ENCODE measurements at regions not wholly inside any gene's neighbourhood (a gene's known extent, or its start where the extent isn't known, plus 50 kb on each side); places are given as distances from the start of the nearest gene placed in this dataset.

DNA sequence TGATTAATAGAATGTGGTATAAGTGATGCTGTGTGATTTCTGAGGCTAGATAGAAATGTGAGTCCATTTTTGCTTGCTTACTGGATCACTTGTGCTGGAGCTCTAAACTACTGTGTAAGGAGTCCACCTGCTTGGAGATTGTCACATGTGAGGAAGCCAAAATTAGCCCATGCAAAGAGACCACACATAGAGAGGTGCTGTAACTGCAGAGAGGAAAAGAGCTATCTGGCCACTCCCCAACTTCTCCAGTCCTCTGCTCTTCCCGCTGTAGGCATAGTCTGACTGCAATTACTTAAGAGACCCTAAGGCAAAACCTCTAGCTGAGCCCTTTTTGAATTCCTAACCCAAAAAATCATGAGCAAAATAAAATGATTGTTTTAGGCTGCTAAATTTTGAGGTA lies 120.6 kb upstream of the FBXO11 start:
- H3K27me3 ChIP-seq (ENCODE audit: control insufficient read depth in 3 of 3, insufficient read depth in 3 of 3, low read depth in 1 of 3, low read length in 3 of 3), result peaks cover 0 to 7% (median 0%) of the 10 kb centered on the region in 3 experiments
- H2BK120ac ChIP-seq (ENCODE audit: low read depth, low read length), result no peak overlapping the region
- no peak overlapping the region for H3K4ac ChIP-seq (ENCODE audit: low read length)
- H3K36me3 ChIP-seq (replicated peaks in 1 of 2; ENCODE audit: control insufficient read depth in 2 of 2, insufficient read depth in 2 of 2, low read length in 2 of 2), result no peaks in the 10 kb centered on the region
- WGBS, 2 donors (ENCODE audit: extremely low coverage in 2 of 2, insufficient read length in 2 of 2, insufficient replicate concordance in 1 of 2), result no CpG with 5 or more reads among the region's 1 CpG
- no peak overlapping the region for H2BK15ac ChIP-seq (ENCODE audit: low read length)
- no peak overlapping the region for H4K8ac ChIP-seq (ENCODE audit: low read depth, low read length)
- no peak overlapping the region for H2BK12ac ChIP-seq (ENCODE audit: low read length)
- no peak overlapping the region for H3K23ac ChIP-seq (ENCODE audit: low read depth, low read length, poor library complexity)
- no peak overlapping the region for H4K91ac ChIP-seq (ENCODE audit: low read depth, low read length, poor library complexity)
- H2BK5ac ChIP-seq (ENCODE audit: low read length), result no peak overlapping the region
- no peak overlapping the region for H3K4me2 ChIP-seq (ENCODE audit: insufficient read depth, low read length, poor library complexity, severe bottlenecking)
- H3K4me3 ChIP-seq (ENCODE audit: low read length in 2 of 2), result no peak overlapping the region
- H2AFZ ChIP-seq (ENCODE audit: low read length), result no peak overlapping the region
- H3K14ac ChIP-seq (ENCODE audit: low read length), result no peak overlapping the region
- no peaks in the 10 kb centered on the region for H3K9me3 ChIP-seq (replicated peaks in 1 of 2; ENCODE audit: control insufficient read depth in 2 of 2, insufficient read depth in 1 of 2, low read depth in 1 of 2, low read length in 2 of 2)
- H3K79me1 ChIP-seq (ENCODE audit: low read depth, low read length), result no peaks in the 10 kb centered on the region
- no peak overlapping the region for H3K27ac ChIP-seq (replicated peaks; ENCODE audit: low read length)
- no peak for DNase-seq (ENCODE audit: low spot score)
- H3K18ac ChIP-seq (ENCODE audit: low read length), result no peak overlapping the region
- H3K9ac ChIP-seq (ENCODE audit: low read depth, low read length, poor library complexity), result no peak overlapping the region
- H2AK5ac ChIP-seq (ENCODE audit: low read depth, low read length), result no peak overlapping the region
- no peaks in the 10 kb centered on the region for H3K4me1 ChIP-seq (ENCODE audit: control insufficient read depth in 2 of 2, insufficient read depth in 1 of 2, low read depth in 1 of 2, low read length in 2 of 2)

DNA sequence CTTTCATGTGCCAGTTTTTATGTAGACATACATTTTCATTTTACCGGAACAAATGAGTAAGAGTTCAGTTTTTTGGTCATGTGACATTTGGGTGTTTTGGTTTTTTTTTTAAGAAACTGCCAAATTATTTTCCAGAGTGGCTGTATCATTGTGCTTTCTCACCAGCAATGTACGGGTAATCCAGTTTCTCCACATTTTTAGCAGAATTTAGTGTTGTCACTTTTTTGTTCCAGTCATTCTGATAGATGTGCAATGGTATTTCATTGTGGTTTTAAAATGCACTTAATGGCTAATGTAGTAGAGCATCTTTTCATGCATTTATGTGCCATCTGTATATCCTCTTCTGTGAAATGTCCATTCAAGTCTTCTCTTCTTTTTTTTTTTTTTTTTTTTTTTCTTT lies 126.5 kb upstream of the FBXO11 start:
- Histone ChIP-seq H2BK12ac (ENCODE audit: low read length) (no peak overlapping the region), H3K79me1 (ENCODE audit: low read depth, low read length) (no peaks in the 10 kb centered on the region), H3K4ac (ENCODE audit: low read length) (no peak overlapping the region), H3K14ac (ENCODE audit: low read length) (no peak overlapping the region), H3K27ac (replicated peaks; ENCODE audit: low read length) (no peak overlapping the region), H3K9me3 (replicated peaks in 1 of 2; ENCODE audit: control insufficient read depth in 2 of 2, insufficient read depth in 1 of 2, low read depth in 1 of 2, low read length in 2 of 2) (peaks cover 0 to 3% of the 10 kb centered on the region in 2 donors), H2BK5ac (ENCODE audit: low read length) (no peak overlapping the region), H3K18ac (ENCODE audit: low read length) (no peak overlapping the region), H2BK15ac (ENCODE audit: low read length) (no peak overlapping the region), H4K91ac (ENCODE audit: low read depth, low read length, poor library complexity) (no peak overlapping the region), H3K9ac (ENCODE audit: low read depth, low read length, poor library complexity) (no peak overlapping the region), H3K36me3 (replicated peaks in 1 of 2; ENCODE audit: control insufficient read depth in 2 of 2, insufficient read depth in 2 of 2, low read length in 2 of 2) (no peaks in the 10 kb centered on the region), H3K23ac (ENCODE audit: low read depth, low read length, poor library complexity) (no peak overlapping the region), H3K4me3 (ENCODE audit: low read length in 2 of 2) (no peak overlapping the region), H2BK120ac (ENCODE audit: low read depth, low read length) (no peak overlapping the region), H4K8ac (ENCODE audit: low read depth, low read length) (no peak overlapping the region), H2AFZ (ENCODE audit: low read length) (no peak overlapping the region), H3K4me1 (ENCODE audit: control insufficient read depth in 2 of 2, insufficient read depth in 1 of 2, low read depth in 1 of 2, low read length in 2 of 2) (no peaks in the 10 kb centered on the region), H3K27me3 (ENCODE audit: control insufficient read depth in 3 of 3, insufficient read depth in 3 of 3, low read depth in 1 of 3, low read length in 3 of 3) (peaks cover 0 to 4% (median 0%) of the 10 kb centered on the region in 3 experiments), H3K4me2 (ENCODE audit: insufficient read depth, low read length, poor library complexity, severe bottlenecking) (no peak overlapping the region), H2AK5ac (ENCODE audit: low read depth, low read length) (no peak overlapping the region)
- no CpG with 5 or more reads among the region's 2 CpGs for WGBS, 2 donors (ENCODE audit: extremely low coverage in 2 of 2, insufficient read length in 2 of 2, insufficient replicate concordance in 1 of 2)
- DNase-seq (ENCODE audit: low spot score), result no peak

DNA sequence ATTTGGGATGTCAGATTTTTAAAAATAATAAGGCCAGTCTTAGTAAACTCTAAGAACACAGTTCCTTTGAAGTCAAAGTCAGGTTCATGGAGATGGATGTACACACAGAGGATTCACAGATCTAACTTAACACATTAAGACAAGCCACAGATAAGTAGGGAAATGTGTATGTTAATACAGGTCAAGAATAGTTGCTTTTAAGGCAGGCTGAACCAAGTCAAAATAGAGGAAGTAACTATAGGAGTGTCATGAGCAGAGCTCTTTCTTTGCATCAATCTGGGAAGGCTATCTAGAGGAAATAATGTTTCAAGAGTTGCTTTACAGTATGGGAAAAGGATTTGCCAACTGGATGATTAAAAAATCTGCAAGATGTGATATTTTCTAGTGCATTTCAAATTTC lies 128.0 kb upstream of the FBXO11 start:
- H3K27ac ChIP-seq (replicated peaks; ENCODE audit: low read length), result no peak overlapping the region
- H4K91ac ChIP-seq (ENCODE audit: low read depth, low read length, poor library complexity), result no peak overlapping the region
- H2AK5ac ChIP-seq (ENCODE audit: low read depth, low read length), result no peak overlapping the region
- H2BK120ac ChIP-seq (ENCODE audit: low read depth, low read length), result no peak overlapping the region
- H2BK15ac ChIP-seq (ENCODE audit: low read length), result no peak overlapping the region
- no peaks in the 10 kb centered on the region for H3K79me1 ChIP-seq (ENCODE audit: low read depth, low read length)
- no peak overlapping the region for H2AFZ ChIP-seq (ENCODE audit: low read length)
- H4K8ac ChIP-seq (ENCODE audit: low read depth, low read length), result no peak overlapping the region
- peaks cover 0 to under 1% (median 0%) of the 10 kb centered on the region in 3 experiments for H3K27me3 ChIP-seq (ENCODE audit: control insufficient read depth in 3 of 3, insufficient read depth in 3 of 3, low read depth in 1 of 3, low read length in 3 of 3)
- H3K36me3 ChIP-seq (replicated peaks in 1 of 2; ENCODE audit: control insufficient read depth in 2 of 2, insufficient read depth in 2 of 2, low read length in 2 of 2), result no peaks in the 10 kb centered on the region
- H3K9me3 ChIP-seq (replicated peaks in 1 of 2; ENCODE audit: control insufficient read depth in 2 of 2, insufficient read depth in 1 of 2, low read depth in 1 of 2, low read length in 2 of 2), result peaks cover 0 to 3% of the 10 kb centered on the region in 2 donors
- H3K23ac ChIP-seq (ENCODE audit: low read depth, low read length, poor library complexity), result no peak overlapping the region
- no peak overlapping the region for H3K14ac ChIP-seq (ENCODE audit: low read length)
- H3K4me1 ChIP-seq (ENCODE audit: control insufficient read depth in 2 of 2, insufficient read depth in 1 of 2, low read depth in 1 of 2, low read length in 2 of 2), result no peaks in the 10 kb centered on the region
- no peak overlapping the region for H3K4me3 ChIP-seq (ENCODE audit: low read length in 2 of 2)
- no peak overlapping the region for H3K9ac ChIP-seq (ENCODE audit: low read depth, low read length, poor library complexity)
- H2BK12ac ChIP-seq (ENCODE audit: low read length), result no peak overlapping the region
- no peak overlapping the region for H3K4me2 ChIP-seq (ENCODE audit: insufficient read depth, low read length, poor library complexity, severe bottlenecking)
- no peak overlapping the region for H3K4ac ChIP-seq (ENCODE audit: low read length)
- no peak overlapping the region for H3K18ac ChIP-seq (ENCODE audit: low read length)
- no peak overlapping the region for H2BK5ac ChIP-seq (ENCODE audit: low read length)
- DNase-seq (ENCODE audit: low spot score), result no peak

DNA sequence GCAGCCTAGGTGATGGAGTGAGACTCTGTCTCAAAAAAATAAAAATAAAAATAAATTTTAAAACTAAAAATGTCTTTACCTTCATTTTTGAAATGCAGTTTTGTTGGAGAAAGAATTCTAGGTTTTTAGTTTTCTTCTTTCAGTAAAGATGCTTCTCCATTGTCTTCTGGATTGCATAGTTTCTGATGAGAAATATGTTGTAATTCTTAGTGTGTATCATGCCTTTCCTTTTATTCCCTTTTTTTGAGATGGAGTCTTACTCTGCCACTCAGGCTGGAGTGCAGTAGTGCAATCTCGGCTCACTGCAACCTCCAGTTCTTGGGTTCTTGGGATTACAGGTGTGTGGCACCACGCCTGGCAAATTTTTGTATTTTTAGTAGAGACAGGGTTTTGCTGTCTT lies 130.0 kb upstream of the FBXO11 start:
- Histone ChIP-seq H3K23ac (ENCODE audit: low read depth, low read length, poor library complexity) (no peak overlapping the region), H3K9ac (ENCODE audit: low read depth, low read length, poor library complexity) (no peak overlapping the region), H3K4me3 (ENCODE audit: low read length in 2 of 2) (no peak overlapping the region), H3K4ac (ENCODE audit: low read length) (no peak overlapping the region), H4K8ac (ENCODE audit: low read depth, low read length) (no peak overlapping the region), H2AFZ (ENCODE audit: low read length) (no peak overlapping the region), H3K79me1 (ENCODE audit: low read depth, low read length) (no peaks in the 10 kb centered on the region), H3K4me1 (ENCODE audit: control insufficient read depth in 2 of 2, insufficient read depth in 1 of 2, low read depth in 1 of 2, low read length in 2 of 2) (no peaks in the 10 kb centered on the region), H4K91ac (ENCODE audit: low read depth, low read length, poor library complexity) (no peak overlapping the region), H3K27ac (replicated peaks; ENCODE audit: low read length) (no peak overlapping the region), H3K14ac (ENCODE audit: low read length) (no peak overlapping the region), H2BK15ac (ENCODE audit: low read length) (no peak overlapping the region), H3K9me3 (replicated peaks in 1 of 2; ENCODE audit: control insufficient read depth in 2 of 2, insufficient read depth in 1 of 2, low read depth in 1 of 2, low read length in 2 of 2) (peaks cover 0 to 3% of the 10 kb centered on the region in 2 donors), H3K18ac (ENCODE audit: low read length) (no peak overlapping the region), H3K4me2 (ENCODE audit: insufficient read depth, low read length, poor library complexity, severe bottlenecking) (no peak overlapping the region), H3K36me3 (replicated peaks in 1 of 2; ENCODE audit: control insufficient read depth in 2 of 2, insufficient read depth in 2 of 2, low read length in 2 of 2) (no peaks in the 10 kb centered on the region), H2AK5ac (ENCODE audit: low read depth, low read length) (no peak overlapping the region), H3K27me3 (ENCODE audit: control insufficient read depth in 3 of 3, insufficient read depth in 3 of 3, low read depth in 1 of 3, low read length in 3 of 3) (no peaks in the 10 kb centered on the region), H2BK5ac (ENCODE audit: low read length) (no peak overlapping the region), H2BK120ac (ENCODE audit: low read depth, low read length) (no peak overlapping the region), H2BK12ac (ENCODE audit: low read length) (no peak overlapping the region)
- WGBS, 2 donors (ENCODE audit: extremely low coverage in 2 of 2, insufficient read length in 2 of 2, insufficient replicate concordance in 1 of 2), result no CpG with 5 or more reads among the region's 2 CpGs
- DNase-seq (ENCODE audit: low spot score), result no peak
